ENCODE measurements at regions not wholly inside any gene's neighbourhood (a gene's known extent, or its start where the extent isn't known, plus 50 kb on each side); places are given as distances from the start of the nearest gene placed in this dataset.

- H3K4me1 ChIP-seq, result peaks cover 3 to 9% (median 9%) of the 10 kb centered on the region in 4 donors
- intact Hi-C loops (cut with DNase I), result no loop called here
- no peaks in the 10 kb centered on the region for H3K36me3 ChIP-seq
- no peak overlapping the region for H3K27ac ChIP-seq (replicated peaks in 1 of 4)
- peaks cover 0 to 24% (median 3%) of the 10 kb centered on the region in 4 donors for H3K27me3 ChIP-seq
- DNase-seq (ENCODE audit: extremely low spot score), result peak; percentile 70
- TF ChIP-seq EP300 (IDR thresholded peaks at IDR 0.05) (no peak), POLR2A (IDR thresholded peaks at IDR 0.05; ENCODE audit: low read depth) (no peak), POLR2AphosphoS5 (IDR thresholded peaks at IDR 0.05) (no peak)
- TF ChIP-seq, protein P1, sequence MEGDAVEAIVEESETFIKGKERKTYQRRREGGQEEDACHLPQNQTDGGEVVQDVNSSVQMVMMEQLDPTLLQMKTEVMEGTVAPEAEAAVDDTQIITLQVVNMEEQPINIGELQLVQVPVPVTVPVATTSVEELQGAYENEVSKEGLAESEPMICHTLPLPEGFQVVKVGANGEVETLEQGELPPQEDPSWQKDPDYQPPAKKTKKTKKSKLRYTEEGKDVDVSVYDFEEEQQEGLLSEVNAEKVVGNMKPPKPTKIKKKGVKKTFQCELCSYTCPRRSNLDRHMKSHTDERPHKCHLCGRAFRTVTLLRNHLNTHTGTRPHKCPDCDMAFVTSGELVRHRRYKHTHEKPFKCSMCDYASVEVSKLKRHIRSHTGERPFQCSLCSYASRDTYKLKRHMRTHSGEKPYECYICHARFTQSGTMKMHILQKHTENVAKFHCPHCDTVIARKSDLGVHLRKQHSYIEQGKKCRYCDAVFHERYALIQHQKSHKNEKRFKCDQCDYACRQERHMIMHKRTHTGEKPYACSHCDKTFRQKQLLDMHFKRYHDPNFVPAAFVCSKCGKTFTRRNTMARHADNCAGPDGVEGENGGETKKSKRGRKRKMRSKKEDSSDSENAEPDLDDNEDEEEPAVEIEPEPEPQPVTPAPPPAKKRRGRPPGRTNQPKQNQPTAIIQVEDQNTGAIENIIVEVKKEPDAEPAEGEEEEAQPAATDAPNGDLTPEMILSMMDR (IDR thresholded peaks at IDR 0.05), result no peak
- WGBS, result 87% methylated on average over 5 of the region's 5 CpGs
- H3K4me3 ChIP-seq, result no peak overlapping the region
- no peaks in the 10 kb centered on the region for H3K9me3 ChIP-seq
These were observed 230.0 kb upstream of the MGAT5 start for GRCh38 chr2:134023854-134024253.

GRCh38 chr2:134027980-134028379 lies 225.9 kb upstream of the MGAT5 start:
- intact Hi-C loops (cut with DNase I), result no loop called here
- Histone ChIP-seq H3K36me3 (no peaks in the 10 kb centered on the region), H3K4me3 (peak overlapping the region; percentile 12 to 35 (median 32)), H3K4me1 (peaks cover 3 to 17% (median 14%) of the 10 kb centered on the region in 4 donors), H3K27me3 (peaks cover 0 to 24% (median 3%) of the 10 kb centered on the region in 4 donors), H3K27ac (replicated peaks in 1 of 4) (no peak overlapping the region), H3K9me3 (no peaks in the 10 kb centered on the region)
- peak; percentile 86 for DNase-seq (ENCODE audit: extremely low spot score)
- TF ChIP-seq EP300 (IDR thresholded peaks at IDR 0.05), result no peak
- TF ChIP-seq POLR2A (IDR thresholded peaks at IDR 0.05; ENCODE audit: low read depth), result no peak
- no peak for TF ChIP-seq POLR2AphosphoS5 (IDR thresholded peaks at IDR 0.05)
- TF ChIP-seq, protein P1 (IDR thresholded peaks at IDR 0.05), result no peak
- 17% methylated on average over 5 of the region's 21 CpGs for WGBS

DNA sequence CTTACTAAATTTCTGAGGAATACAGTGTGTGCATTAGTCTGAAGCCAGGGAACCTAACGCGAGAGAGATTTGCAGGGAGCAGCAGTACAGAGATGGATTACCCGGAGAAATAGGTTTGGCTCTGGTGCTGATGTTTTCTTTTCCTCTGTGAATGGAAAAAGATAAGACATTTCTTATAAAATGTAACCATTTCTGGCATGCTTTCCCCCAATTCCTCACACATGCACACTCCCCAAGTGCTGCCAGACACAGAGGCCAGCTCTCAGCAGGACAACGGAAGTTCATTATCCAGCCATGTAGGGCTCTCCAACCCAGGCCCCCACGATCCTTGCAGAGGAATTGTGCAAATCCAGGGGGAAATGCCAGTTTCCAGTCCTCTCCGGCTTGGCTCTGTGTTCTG lies 224.5 kb upstream of the MGAT5 start:
- Histone ChIP-seq H3K4me3 (no peak overlapping the region), H3K4me1 (peaks cover 3 to 17% (median 14%) of the 10 kb centered on the region in 4 donors), H3K9me3 (no peaks in the 10 kb centered on the region), H3K27me3 (peaks cover 0 to 24% (median 3%) of the 10 kb centered on the region in 4 donors), H3K36me3 (no peaks in the 10 kb centered on the region), H3K27ac (replicated peaks in 1 of 4) (no peak overlapping the region)
- DNase-seq (ENCODE audit: extremely low spot score), result no peak
- WGBS, result 52% methylated on average over 6 of the region's 6 CpGs
- intact Hi-C loops (cut with DNase I), result no loop called here
- TF ChIP-seq, protein P1 (IDR thresholded peaks at IDR 0.05), result no peak
- TF ChIP-seq EP300 (IDR thresholded peaks at IDR 0.05) (no peak), POLR2A (IDR thresholded peaks at IDR 0.05; ENCODE audit: low read depth) (no peak), POLR2AphosphoS5 (IDR thresholded peaks at IDR 0.05) (no peak)

DNA sequence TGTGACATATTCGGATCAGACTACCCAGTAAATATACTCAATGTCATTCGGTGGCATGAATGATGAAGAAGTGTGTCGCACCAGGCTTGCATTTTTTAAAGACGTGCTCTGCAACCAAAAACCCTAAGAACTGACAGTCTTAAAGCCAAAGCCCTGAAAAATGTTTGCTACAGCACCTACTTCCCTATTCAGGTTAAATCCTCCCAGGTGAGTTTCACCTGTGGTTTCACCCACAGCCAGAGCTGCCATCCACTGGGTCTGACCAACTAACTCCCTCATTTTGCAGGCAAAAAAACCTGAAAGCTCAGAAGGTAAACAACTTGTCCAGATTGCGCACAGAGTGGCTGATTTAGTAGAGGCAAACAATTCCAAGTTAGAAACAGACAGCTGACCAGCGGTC lies 222.3 kb upstream of the MGAT5 start:
- H3K4me1 ChIP-seq, result peaks cover 3 to 17% (median 14%) of the 10 kb centered on the region in 4 donors
- intact Hi-C loops (cut with DNase I), result no loop called here
- TF ChIP-seq POLR2AphosphoS5 (IDR thresholded peaks at IDR 0.05) (no peak), EP300 (IDR thresholded peaks at IDR 0.05) (no peak), POLR2A (IDR thresholded peaks at IDR 0.05; ENCODE audit: low read depth) (no peak)
- TF ChIP-seq, protein P1 (IDR thresholded peaks at IDR 0.05), result no peak
- H3K4me3 ChIP-seq, result no peak overlapping the region
- peak; percentile 31 for DNase-seq (ENCODE audit: extremely low spot score)
- no peaks in the 10 kb centered on the region for H3K36me3 ChIP-seq
- WGBS, result 70% methylated on average over 6 of the region's 6 CpGs
- H3K9me3 ChIP-seq, result no peaks in the 10 kb centered on the region
- H3K27ac ChIP-seq (replicated peaks in 1 of 4), result no peak overlapping the region
- peaks cover 0 to 22% (median 3%) of the 10 kb centered on the region in 4 donors for H3K27me3 ChIP-seq

All from esophagus muscularis mucosa (tissue), 4 donors.